Activated effector memory CD4-positive, alpha-beta T cell treated with Interleukin-2 at 50 U/mL for 16 hours (primary cell): ENCODE measurements at regions not wholly inside any gene's neighbourhood (a gene's known extent, or its start where the extent isn't known, plus 50 kb on each side); places are given as distances from the start of the nearest gene placed in this dataset.
A peak's percentile ranks its signal among the peaks of the same experiment; 100 is the strongest.
"Not testable (repeated sequence)": the region's sequence is repeated elsewhere in the genome, so short reads cannot be mapped to it uniquely, and the experiment has no call there.

ENCODE experiments used
- DNase-seq: peaks from one replicate; pipeline ENCODE4 v3.0.0-alpha.2; 2020

DNA sequence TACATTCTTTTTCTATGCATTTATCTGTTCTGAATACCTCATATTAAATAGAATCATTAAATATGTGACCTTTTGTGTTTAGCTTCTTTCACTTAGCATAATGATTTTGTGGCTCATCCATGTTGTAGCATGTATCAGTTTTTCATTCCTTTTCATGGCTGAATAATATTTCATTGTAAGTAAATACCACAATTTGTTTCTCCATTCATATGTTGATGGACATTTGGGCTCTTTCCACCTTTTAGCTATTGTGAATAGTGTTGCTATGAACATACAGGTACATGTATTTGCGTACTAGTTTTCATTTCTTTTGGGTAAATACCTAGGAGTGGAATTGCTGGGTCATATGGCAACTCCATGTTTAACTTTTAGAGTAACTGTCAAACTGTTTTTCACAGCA is 85.1 kb downstream of the GNL3L start:
- DNase-seq: no peak

DNA sequence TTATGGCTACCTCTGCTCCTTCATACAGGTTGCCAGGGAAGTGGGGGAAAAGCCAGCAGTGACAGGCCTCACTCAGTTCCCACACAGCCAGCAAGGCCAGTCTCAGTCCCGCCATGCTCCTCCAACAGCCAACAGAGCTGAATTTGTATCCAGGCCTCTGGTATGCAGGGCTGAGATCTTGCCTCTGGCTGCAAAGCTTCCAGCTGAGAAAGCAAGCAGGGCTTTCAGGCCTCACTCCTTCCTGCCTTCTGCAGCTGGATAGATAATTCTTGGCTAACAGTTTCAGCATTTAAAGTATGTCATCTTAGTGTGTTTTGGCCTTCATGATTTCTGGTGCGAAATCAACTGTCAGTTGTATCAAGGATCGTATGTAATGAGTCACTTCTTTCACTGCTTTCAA is 103.6 kb downstream of the GNL3L start:
- DNase-seq: no peak

DNA sequence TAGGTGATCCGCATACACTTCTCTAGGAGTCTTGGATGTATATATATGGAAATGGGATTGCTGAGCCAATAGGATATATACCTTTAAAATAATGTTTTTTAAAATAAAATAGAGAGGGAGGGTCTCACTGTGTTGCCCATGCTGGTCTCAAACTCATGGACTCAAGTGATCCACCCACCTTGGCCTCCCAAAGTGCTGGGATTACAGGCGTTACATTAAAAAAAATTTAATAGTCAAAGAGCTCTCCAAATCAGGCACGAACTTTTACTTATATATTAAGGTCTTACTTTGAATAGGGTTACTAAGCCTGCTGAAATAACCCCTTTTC is 109.0 kb downstream of the GNL3L start:
- DNase-seq: no peak

DNA sequence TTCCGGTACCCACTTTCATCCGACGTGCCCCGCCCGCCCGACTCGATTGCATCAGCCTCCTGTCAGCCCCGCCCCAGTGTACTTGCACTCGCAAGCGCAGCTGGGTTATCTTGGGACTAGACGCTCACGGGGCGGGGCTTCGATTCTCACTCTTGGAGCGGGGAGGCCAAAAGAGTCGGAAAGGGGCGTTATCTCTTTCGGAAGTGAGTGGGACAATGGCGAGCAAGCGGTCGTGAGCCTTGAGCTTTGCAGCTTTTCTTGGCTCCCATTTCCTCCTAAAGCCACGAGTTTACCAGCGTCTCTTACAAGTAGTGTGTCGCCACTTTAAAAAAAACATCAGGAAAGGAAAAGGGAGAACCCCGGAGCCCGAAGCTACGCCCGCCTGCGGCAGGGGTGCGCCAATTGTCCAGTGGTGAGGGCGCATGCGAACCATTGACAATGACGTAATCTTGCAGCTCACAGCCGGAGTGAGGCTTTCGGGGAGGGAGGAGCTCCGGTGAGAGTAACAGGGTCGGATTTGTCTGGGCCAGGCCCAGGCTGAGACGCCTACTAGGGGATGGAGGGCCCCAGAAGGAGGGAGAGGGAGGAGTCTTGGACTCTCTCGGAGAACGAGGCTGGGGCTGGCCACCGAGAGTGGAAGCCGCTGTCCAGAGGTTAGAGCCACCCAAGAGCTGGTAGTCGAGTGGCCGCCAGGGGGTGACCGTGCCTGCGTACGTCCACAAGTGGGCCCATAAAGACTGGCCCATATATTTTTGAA is 109.5 kb downstream of the GNL3L start:
- peak; percentile 87 for DNase-seq

DNA sequence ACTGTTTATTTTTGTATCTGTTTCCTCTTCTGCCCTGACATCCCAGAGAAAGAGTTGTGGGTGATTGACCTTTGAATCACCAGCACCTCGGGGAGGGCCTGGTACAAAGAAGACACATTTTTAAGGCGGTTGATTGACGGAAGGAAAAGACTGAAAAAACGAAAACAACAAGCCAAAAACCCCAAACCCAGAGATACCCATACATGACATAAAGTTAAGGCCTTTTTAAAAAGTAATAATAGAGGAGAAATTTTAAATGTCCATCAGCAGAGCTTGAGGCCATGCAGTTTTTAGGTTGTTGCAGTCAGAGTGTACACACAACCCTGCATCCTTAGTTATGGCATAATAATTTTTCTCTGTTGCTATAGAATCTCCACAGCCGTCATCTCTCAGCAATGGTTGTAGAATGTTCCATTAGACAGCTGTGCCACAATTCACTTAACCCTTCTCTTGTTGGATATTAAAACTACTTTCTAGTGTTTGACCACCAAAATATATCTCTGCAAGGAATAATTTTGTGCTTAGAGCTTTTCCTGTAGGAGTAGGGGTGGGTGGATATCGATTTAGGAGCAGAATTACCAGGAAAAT is 110.2 kb downstream of the GNL3L start:
- DNase-seq: no peak

DNA sequence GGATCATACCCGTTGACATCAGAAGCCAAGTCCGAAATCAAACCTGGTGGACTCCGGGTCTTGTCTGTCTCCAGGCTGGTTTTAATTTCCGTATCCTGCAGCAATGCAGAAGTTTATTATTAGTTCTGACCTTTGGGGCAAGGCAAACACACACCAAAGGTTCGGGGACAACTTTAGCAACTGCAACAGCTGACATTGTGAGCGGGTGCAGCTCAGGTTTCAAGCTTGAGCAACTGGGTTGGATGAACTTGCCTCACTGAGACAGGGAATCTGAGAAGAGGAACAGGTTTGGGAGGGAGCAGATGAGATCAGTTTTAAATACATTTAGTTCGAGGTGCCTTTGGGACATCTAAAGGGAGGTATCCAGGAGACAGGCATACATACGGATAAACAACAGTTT is 110.7 kb downstream of the GNL3L start:
- no peak for DNase-seq

DNA sequence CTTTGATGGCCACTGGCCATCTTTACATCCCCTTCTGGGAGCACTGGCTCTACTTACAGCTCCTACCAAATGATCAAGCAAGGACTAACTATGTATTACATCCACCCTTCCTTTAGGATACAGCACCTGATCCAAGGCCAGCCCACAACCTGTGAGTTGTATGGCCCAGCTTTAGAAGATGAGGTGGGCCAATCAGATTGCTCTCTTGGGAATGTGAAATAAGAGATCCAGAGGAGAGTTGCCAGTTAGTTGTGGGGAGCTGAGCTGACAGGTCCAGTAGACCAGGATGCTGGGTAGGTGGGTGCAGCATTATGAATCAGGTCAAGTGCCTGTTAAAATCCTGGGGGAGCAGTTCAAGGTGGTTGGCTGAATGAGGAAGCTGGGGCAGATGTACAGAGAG is 111.5 kb downstream of the GNL3L start:
- DNase-seq: no peak

DNA sequence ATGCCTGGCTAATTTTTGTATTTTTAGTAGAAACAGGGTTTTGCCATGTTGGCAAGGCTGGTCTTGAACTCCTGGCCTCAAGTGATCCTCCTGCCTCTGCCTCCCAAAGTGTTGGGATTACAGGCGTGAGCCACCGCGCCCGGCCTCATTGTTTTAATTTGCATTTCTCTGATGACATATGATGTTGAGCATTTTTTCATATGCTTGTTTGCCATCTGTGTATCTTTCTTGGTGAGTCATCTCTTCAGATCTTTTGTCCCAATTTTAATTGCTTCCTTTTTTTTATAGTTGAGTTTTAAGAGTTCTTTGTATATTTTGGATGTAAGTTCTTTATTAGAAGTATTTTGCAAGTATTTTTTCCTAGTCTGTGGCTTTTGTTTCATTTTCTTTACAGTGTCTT is 117.6 kb downstream of the GNL3L start:
- DNase-seq: not testable (repeated sequence)

DNA sequence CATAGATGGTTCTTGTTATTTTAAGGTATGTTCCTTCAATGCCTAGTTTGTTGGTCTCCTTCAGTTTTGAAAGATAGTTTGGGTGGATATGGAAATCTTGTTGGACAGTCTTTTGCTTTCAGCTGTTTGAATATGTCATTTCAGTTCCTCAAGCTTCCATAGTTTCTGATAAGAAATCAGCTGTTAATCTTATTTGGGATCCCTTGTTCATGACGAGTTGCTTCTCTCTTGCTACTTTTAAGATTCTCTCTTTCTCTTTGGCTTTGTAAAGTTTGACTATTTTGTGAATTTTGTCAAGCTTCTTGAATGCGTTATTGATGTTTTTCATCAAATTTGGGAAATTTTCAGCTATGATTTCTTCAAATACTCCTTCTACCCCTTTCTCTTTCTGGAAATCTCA is 129.5 kb downstream of the GNL3L start:
- DNase-seq: no peak

DNA sequence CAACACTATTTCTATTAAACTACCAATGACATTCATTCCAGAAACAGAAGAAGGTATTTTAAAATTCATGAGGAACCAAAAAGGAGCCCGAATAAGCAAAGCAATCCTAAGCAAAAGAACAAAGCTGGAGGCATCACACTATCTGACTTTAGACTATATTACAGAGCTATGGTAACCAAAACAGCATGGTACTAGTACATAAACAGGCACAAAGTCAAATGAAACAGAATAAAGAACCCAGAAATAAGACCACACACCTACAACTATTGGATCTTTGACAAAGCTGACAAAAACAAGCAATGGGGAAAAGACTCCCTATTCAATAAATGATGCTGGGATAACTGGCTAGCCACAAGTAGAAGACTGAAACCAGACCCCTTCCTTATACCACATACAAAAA is 122.3 kb downstream of the ITIH6 start:
- no peak for DNase-seq

DNA sequence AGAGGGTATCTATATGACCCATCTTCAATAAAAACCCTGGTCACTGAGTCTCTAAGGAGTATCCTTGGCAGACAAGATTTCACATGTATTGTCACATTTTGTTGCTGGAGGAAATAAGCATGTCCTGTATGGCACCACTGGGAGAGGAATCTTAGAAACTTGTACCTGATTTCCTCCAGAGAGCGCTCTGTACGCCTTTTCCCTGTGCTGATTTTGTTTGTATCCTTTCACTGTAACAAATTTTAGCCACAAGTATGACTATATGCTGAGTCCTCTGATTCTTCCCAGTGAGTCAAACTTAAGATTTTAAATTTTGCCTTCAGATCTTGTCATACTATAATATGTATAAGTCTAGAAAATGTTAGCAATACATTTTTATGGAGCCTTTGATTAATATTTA is 102.8 kb downstream of the ITIH6 start:
- no peak for DNase-seq

DNA sequence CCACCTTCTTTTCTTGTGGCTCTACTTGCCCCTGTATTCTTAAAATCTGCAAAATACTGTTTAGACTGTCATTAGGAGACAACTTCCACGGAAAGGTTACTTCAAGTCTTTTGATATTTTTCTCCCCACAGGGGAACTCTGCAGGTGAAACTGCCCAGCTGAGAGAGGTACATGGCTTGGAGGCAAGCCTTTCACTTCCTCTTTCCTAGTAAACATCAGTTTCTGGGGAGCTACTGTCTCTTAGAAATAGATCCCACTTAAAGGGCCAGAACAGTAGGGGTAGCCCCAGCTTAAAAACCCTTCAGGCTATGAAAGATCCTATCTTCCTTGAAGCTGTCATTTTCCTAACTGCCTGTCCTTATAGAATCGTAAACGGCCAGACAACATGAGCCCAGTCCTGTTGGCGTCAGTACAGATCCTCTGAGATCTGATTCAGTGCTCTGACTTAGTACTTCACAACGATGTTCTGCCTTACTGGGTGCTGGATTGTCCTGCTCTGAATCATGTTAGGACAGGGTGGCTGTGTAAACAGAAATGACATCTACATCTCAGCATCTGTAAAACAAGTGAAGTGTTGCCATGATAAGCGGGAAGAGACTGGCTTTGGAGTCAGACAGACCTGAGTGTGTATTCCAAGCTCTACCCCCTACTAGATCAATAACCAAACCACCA is 102.1 kb downstream of the ITIH6 start:
- no peak for DNase-seq
